ENCODE measurements at regions not wholly inside any gene's neighbourhood (a gene's known extent, or its start where the extent isn't known, plus 50 kb on each side); places are given as distances from the start of the nearest gene placed in this dataset.

DNA sequence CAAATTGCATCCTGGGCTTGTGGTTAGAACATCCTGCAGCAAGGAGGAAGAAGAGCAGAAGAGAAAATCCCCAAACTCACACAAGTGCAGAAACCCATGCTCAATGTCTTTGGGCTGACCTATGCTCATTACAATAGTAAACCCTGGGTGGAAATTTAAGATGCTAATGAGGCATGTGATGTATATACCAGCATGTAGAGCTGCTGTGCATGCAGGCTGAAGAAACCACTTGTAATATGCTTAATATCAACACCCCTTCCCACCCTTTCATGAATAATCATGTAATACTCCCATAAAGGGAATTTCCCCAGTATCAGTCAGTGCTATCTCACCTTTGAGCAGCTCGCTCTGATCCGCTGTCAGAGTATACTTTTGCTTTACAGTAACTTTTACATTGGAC, 90.0 kb upstream of the GRIK2 start:
- Histone ChIP-seq H3K9me3 (ENCODE audit: insufficient read depth, low read length) (no peaks in the 10 kb centered on the region), H3K4me3 (ENCODE audit: insufficient read depth, low read length, poor library complexity, severe bottlenecking) (no peak overlapping the region), H3K9ac (ENCODE audit: low read length) (no peak overlapping the region), H3K4me2 (ENCODE audit: low read depth, low read length, poor library complexity, severe bottlenecking) (no peak overlapping the region), H3K27me3 (ENCODE audit: low read length) (no peaks in the 10 kb centered on the region), H3K36me3 (ENCODE audit: low read length) (no peaks in the 10 kb centered on the region), H2AFZ (ENCODE audit: low read depth, low read length, severe bottlenecking) (no peak overlapping the region), H3F3A (ENCODE audit: insufficient read depth) (no peaks in the 10 kb centered on the region), H3K79me2 (ENCODE audit: insufficient read depth, low read length) (no peaks in the 10 kb centered on the region), H3K27ac (ENCODE audit: low read depth, low read length) (no peak overlapping the region), H4K20me1 (ENCODE audit: low read depth, low read length) (no peaks in the 10 kb centered on the region), H3K9me2 (replicated peaks; ENCODE audit: insufficient read depth, low read length) (no peaks in the 10 kb centered on the region)
- TF ChIP-seq, protein P1, sequence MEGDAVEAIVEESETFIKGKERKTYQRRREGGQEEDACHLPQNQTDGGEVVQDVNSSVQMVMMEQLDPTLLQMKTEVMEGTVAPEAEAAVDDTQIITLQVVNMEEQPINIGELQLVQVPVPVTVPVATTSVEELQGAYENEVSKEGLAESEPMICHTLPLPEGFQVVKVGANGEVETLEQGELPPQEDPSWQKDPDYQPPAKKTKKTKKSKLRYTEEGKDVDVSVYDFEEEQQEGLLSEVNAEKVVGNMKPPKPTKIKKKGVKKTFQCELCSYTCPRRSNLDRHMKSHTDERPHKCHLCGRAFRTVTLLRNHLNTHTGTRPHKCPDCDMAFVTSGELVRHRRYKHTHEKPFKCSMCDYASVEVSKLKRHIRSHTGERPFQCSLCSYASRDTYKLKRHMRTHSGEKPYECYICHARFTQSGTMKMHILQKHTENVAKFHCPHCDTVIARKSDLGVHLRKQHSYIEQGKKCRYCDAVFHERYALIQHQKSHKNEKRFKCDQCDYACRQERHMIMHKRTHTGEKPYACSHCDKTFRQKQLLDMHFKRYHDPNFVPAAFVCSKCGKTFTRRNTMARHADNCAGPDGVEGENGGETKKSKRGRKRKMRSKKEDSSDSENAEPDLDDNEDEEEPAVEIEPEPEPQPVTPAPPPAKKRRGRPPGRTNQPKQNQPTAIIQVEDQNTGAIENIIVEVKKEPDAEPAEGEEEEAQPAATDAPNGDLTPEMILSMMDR (IDR thresholded peaks at IDR 0.05; ENCODE audit: insufficient read depth, low read length, poor library complexity, severe bottlenecking) = no peak
- TF ChIP-seq EZH2phosphoT487 (conservative IDR thresholded peaks at IDR 0.05; ENCODE audit: low read length) = no peak

DNA sequence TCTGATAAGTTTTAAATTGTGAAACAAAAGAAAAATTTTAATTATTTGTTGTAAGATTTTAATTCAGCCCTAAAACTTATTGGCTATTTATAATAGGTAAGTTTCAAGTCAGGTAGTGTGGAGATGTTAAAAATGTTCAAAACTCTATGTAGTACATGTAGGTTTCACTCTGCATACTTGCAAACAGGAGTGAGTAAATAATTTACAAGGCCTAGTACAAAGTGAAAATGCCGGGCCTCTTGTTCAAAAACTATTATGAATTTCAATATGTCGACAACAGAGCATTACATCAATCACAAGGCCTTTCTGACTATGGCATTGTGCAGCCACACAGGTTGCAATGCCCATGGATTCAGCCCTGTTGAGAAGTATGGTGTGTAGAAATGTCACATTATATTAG, 80.9 kb upstream of the GRIK2 start:
- no peaks in the 10 kb centered on the region for H3K27me3 ChIP-seq (ENCODE audit: low read length)
- no peaks in the 10 kb centered on the region for H3K36me3 ChIP-seq (ENCODE audit: low read length)
- H3K9me2 ChIP-seq (replicated peaks; ENCODE audit: insufficient read depth, low read length) = 0 out of 2 replicates have a peak, but pooled peaks cover 3% of the 10 kb centered on the region
- no peak overlapping the region for H2AFZ ChIP-seq (ENCODE audit: low read depth, low read length, severe bottlenecking)
- no peaks in the 10 kb centered on the region for H3F3A ChIP-seq (ENCODE audit: insufficient read depth)
- H3K9me3 ChIP-seq (ENCODE audit: insufficient read depth, low read length) = no peaks in the 10 kb centered on the region
- no peak overlapping the region for H3K4me2 ChIP-seq (ENCODE audit: low read depth, low read length, poor library complexity, severe bottlenecking)
- no peaks in the 10 kb centered on the region for H3K79me2 ChIP-seq (ENCODE audit: insufficient read depth, low read length)
- TF ChIP-seq EZH2phosphoT487 (conservative IDR thresholded peaks at IDR 0.05; ENCODE audit: low read length) = no peak
- TF ChIP-seq, protein P1 (IDR thresholded peaks at IDR 0.05; ENCODE audit: insufficient read depth, low read length, poor library complexity, severe bottlenecking) = no peak
- H3K27ac ChIP-seq (ENCODE audit: low read depth, low read length) = no peak overlapping the region
- no peaks in the 10 kb centered on the region for H4K20me1 ChIP-seq (ENCODE audit: low read depth, low read length)
- no peak overlapping the region for H3K4me3 ChIP-seq (ENCODE audit: insufficient read depth, low read length, poor library complexity, severe bottlenecking)
- no peak overlapping the region for H3K9ac ChIP-seq (ENCODE audit: low read length)

DNA sequence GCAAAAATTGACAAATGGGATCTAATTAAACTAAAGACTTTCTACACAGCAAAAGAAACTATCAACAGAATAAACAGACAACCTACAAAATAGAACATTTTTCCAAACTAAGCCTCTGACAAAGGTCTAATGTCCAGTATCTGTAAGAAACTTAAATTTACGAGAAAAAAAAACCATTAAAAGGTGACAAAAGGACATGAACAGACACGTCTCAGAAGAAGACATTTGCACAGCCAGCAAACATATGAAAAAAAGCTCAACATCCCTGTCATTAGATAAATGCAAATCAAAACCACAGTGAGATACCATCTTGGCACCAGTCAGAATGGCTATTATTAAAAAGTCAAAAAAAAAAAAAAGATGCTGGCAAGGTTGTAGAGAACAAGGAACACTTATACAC, 70.6 kb upstream of the GRIK2 start:
- Histone ChIP-seq H3K79me2 (ENCODE audit: insufficient read depth, low read length) (no peaks in the 10 kb centered on the region), H3K36me3 (ENCODE audit: low read length) (no peaks in the 10 kb centered on the region), H2AFZ (ENCODE audit: low read depth, low read length, severe bottlenecking) (no peak overlapping the region), H3K4me3 (ENCODE audit: insufficient read depth, low read length, poor library complexity, severe bottlenecking) (no peak overlapping the region), H3K27me3 (ENCODE audit: low read length) (no peaks in the 10 kb centered on the region), H3F3A (ENCODE audit: insufficient read depth) (no peaks in the 10 kb centered on the region), H3K9me2 (replicated peaks; ENCODE audit: insufficient read depth, low read length) (no peaks in the 10 kb centered on the region), H3K4me2 (ENCODE audit: low read depth, low read length, poor library complexity, severe bottlenecking) (no peak overlapping the region), H3K9ac (ENCODE audit: low read length) (no peak overlapping the region), H3K9me3 (ENCODE audit: insufficient read depth, low read length) (no peaks in the 10 kb centered on the region), H3K27ac (ENCODE audit: low read depth, low read length) (no peak overlapping the region), H4K20me1 (ENCODE audit: low read depth, low read length) (no peaks in the 10 kb centered on the region)
- TF ChIP-seq EZH2phosphoT487 (conservative IDR thresholded peaks at IDR 0.05; ENCODE audit: low read length) = no peak
- TF ChIP-seq, protein P1 (IDR thresholded peaks at IDR 0.05; ENCODE audit: insufficient read depth, low read length, poor library complexity, severe bottlenecking) = no peak

All from SU-DHL-6 (cell line).